ENCODE measurements at regions not wholly inside any gene's neighbourhood (a gene's known extent, or its start where the extent isn't known, plus 50 kb on each side); places are given as distances from the start of the nearest gene placed in this dataset.
"Not testable (repeated sequence)": the region's sequence is repeated elsewhere in the genome, so short reads cannot be mapped to it uniquely, and the experiment has no call there.

DNA sequence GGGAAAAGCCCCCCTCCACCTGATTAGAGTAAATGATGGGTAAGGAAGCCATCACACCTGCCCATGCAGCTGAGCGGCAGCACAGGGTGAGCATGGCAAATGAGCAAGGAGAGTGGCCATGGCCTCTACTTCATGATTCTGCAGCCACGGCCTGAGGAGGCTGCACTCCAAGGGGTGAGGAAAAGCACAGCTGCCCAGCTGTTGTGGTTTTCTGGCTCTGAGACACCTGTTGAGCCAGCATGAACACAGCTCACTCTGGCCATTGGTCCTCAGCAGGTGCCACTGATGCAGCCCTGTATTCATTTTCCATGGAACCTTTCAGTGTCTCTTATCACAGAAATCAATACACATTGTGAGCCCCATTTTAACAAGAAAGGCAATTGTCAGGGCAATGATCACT lies 707.2 kb downstream of the AACS start:
- DNase-seq (ENCODE audit: low read depth) = no peak

DNA sequence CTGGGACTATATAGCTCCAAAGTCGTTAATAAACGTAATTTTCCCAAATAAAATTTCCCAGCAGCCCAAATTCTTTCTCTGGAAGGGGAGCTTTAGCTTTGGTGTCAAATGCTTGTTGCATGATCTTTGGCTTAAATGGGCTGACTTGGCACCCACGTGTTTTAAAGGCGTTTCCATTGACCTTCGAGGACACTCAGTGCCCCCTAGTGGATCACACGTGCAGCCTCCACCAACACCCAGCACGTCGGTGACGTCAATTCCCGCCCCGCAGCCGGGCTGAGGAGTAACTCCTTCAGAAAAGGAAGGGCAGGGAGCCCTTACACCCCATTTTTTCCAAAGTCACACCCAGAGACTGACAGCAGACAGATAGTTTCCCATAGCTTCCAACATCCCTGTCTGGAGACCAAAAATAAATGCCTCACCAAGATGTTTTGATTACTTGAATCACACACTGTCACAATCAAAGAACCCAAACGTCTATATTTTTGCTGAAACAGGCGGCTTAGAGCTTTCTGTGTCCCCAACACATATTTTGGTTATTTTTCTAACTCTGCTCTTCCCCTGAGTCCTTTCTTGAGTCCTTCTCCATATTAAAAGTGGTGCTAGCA lies 707.9 kb downstream of the AACS start:
- peak; percentile 45 for DNase-seq (ENCODE audit: low read depth)

DNA sequence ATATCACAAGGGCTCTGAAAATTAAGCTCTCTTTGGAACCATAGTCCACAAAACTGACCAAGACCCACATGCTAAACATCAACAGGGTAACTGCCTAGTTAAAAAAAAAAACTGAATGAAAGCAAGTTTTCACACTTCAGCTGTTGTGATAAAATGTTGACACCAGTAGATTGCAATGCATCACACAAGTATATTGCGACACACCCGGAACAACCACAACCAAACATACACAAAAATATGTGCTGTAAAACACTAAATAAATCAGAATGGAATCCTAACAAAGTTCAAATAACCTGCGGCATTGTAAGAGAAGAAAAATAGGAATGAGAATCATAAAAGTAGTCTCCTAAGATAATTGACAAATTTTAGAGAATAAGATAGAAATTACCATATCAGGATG lies 710.3 kb downstream of the AACS start:
- DNase-seq (ENCODE audit: low read depth) = no peak

DNA sequence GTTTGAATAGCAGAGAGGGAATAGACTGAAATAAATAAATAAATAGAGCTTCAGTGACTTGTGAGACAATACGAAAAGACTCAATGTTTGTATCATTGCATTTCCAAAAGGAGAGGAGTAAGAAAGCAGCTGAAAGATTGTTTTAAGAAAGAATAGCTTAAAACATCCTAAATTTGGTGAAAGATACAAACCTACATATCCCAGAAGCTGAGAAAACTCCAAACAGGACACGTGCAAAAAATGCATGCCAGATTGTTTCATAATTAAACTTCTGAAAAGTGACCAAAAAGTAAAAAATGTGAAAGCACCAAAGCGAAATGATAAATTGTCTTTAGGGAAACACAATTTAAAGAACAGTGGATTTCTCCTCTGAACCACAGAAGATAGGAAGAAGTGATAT lies 711.0 kb downstream of the AACS start:
- DNase-seq (ENCODE audit: low read depth) = no peak

DNA sequence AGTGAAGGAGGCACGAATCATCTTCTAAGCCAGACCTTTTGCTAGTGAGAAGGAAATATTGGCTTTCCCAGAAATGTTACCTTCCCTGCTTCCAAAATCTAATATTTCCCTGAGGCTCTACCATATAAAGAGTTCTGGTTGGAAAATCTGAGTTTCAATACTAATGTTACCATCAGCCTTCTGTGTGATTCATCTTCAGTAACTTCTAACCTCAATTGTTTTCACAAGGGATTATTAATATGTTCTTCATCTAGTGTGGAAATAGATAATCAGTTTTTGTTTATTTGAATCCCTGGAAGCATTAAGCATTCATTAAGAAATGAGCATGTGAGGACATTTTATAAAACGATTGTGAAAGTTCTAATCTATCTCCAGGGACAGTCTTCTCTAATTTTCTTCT lies 720.9 kb downstream of the AACS start:
- DNase-seq (ENCODE audit: low read depth) = no peak

DNA sequence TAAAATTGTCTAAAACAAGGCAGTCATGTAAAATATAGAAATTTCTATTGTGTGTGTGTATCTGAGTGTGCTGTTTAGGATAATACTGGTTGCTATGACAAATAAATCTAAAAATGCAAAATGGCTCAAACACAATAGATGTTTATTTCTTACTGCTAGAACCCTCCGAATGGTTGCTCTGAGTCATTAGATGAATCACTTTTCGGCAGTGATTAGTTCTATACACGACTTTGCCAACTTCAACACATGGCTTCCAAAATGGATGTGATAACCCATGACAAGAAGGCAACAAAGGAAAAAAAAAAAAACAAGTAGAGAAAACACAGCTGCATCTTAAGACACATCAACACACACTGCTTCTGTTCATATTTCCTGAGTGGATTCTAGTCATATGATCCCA lies 729.2 kb downstream of the AACS start:
- peak; percentile 5 for DNase-seq (ENCODE audit: low read depth)

DNA sequence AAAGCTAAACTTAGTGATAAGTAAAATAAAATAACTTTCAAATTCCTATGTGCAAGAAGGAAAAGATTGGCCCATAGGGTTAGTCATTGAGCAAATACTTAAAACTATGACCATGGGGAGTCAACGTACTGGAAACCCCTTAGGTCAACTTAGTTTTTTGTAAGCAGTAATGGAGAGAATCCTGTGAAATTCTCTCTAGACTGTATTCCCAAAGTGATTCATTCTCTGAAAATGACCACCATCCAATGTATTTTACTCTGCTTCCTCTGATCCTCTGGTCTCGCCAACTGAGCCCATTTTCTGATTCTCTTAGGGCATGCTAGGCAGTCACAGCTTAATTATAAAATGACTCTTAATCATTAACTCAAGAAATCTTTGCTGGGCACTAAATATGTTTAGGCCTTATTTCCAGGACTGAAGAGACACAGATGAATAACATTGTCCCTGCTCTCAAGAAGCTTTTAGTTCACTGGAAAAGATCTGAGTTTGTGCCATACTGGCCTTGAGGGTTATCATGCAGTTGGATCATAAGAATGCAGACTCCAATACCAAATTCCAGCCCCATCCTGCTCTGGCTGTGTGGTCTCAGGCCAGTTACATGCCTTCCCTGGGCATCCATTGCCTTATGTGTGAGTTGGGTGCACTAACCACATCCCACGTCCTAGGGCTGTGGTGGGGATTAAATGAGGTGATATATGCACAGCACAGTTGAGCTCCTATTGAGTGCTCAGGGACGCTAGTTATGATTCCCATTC lies 732.4 kb downstream of the AACS start:
- no peak for DNase-seq (ENCODE audit: low read depth)

DNA sequence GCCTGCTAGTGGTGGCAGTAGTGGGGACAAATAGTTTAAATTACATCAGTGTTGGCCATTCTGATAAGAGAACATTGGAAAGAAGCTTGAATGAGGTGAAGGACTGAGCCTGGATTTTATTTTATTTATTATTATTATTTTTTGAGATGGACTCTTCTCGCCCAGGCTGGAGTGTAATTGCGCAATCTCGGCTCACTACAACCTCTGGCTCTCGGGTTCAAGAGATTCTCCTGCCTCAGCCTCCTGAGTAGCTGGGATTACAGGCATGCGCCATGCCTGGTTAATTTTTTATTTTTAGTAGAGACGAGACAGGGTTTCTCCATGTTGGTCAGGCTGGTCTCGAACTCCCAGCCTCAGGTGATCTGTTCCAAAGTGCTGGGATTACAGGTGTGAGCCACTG lies 739.4 kb downstream of the AACS start:
- DNase-seq (ENCODE audit: low read depth) = no peak

DNA sequence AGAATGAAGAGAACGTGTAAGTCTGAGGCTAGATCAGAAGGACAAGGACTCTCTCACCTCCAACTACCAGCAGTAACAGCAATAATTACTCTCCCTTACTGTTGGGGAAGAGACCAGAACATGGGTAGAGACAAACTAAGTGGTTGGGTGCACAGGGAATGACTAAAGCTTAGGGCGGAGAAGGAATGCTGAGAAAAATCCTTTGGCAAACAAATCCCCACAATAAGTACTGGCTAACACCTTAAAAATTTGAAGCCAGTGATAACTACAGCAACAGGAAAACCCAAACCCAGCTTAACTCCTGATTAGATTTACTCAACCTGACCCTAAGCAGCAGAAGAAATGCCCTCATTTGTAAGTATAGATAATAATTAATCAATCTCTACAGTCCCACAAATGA lies 759.0 kb downstream of the AACS start:
- no peak for DNase-seq (ENCODE audit: low read depth)

DNA sequence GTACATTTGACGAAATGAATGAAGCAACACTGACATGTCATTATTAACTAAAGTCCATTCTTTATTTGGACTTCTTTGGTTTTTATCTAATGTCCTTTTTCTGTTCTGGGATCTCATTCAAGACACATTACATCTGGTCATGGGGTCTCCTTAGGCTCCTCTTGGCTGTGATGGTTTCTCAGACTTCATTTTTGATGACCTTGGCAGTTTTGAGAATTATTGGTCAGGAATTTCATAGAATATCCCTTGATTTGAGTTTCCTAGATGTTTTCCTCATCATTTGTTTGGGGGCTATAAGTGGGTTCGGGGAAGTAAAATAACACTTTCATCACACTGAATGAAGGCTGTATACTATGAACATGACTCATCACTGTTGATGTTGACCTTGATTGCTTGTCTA lies 770.6 kb downstream of the AACS start:
- no peak for DNase-seq (ENCODE audit: low read depth)

DNA sequence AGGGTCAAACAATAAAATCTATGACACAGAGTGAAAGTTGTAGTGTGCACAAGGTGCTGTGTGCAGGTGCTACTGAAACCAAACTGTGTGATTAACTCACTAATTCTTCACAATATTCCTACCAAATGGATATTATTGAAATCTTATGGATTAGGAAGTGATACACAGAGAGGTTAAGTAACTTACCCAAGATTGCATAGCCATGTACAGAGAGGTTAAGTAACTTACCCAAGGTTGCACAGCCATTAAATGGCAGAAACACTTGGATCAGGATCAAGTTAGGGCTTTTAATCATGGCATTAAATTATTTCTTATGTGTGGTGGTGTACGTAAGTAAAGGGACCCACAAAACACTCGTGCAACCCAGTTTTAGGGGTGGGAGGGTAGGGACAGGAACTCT lies 771.4 kb downstream of the AACS start:
- DNase-seq (ENCODE audit: low read depth) = no peak

DNA sequence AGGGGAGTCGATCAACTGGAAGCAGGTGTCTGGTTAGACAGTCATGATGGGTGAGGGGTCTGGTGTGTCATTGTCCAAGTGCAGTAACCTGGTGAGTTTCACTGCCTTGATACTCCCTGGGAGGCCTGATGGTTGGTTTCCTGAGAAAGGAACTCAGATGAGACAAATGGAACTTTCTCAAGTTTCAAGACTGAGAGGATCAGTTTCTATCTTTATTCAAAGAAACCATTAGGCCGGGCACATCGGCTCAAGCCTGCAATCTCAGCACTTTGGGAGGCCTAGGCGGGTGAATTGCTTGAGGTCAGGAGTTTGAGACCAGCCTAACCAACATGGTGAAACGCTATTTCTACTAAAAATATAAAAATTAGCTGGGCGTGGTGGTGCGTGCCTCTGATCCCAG lies 776.1 kb downstream of the AACS start:
- DNase-seq (ENCODE audit: low read depth) = no peak

DNA sequence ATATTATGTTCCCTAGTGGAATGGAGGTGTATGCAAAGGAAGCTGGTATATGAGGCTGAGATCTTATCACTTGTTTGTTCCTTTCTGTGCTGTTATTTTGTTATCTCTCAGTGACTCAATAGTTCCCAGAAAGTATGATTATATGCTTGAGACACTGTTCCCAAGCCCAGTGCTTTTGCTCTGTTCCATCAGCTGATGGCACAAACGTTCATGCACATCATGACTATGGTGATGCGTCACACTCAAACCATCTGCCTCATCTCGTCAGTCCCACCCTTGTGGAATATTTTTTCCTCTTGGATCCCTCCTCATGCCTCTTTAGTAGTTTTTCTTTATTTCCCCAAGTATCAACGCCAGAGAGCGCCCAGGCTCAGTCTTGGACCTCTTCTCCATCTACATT lies 786.9 kb downstream of the AACS start:
- DNase-seq (ENCODE audit: low read depth) = no peak

DNA sequence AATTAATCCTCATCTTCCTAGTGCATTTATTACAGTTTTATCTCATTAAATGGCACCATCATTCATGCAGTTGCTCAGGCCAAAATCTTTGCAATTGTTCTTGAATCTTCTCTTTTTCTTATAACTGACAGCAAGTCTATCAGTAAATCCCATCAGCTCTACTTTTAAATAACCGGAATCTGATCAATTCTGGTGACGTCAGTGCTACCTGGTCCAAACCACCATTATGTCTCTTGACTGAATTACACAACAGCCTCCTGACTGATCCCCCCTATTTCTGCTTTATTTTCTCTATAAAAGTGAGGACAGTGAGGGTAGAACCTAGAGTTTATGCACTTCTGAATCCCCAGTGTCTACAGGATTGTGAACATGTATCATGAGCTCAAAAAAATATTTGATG lies 787.4 kb downstream of the AACS start:
- no peak for DNase-seq (ENCODE audit: low read depth)

DNA sequence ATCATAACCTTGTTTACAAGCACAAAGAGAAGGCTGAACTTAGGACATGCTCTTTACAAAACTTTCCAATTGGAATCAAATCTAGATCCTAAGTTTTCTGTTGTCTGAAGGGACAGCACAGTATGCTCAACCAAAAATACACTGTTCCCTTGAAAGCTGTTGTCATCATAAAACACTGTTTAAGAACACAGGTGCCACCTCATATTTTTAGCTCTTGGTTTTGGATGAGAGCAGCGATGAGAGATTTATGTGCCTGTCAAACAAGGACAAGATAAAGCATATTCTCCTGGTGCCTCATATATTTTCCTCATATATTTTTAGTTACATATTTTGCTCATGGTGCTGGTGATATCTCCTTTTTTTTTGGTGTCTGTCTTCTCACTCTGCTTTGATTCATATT lies 788.4 kb downstream of the AACS start:
- DNase-seq (ENCODE audit: low read depth) = no peak

DNA sequence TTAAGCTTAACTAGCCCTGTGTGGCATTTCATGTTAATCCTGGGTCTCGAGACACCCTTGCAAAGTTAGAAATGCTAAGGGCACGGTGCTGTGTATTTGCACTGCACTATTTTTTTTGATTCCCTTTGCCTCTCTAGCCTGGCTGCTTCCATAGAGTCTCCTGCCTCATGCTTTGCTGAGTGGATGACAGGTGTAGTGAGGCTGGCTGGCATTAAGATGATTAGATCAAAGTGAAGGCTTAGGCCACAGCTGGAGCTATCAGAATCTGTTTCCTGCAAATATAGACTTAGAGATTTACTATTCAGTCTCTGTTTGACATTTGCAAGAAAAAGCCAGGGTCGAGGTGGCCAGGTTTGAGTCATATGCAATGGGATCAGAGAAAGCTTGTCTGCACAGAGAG lies 791.1 kb downstream of the AACS start:
- DNase-seq (ENCODE audit: low read depth) = no peak

DNA sequence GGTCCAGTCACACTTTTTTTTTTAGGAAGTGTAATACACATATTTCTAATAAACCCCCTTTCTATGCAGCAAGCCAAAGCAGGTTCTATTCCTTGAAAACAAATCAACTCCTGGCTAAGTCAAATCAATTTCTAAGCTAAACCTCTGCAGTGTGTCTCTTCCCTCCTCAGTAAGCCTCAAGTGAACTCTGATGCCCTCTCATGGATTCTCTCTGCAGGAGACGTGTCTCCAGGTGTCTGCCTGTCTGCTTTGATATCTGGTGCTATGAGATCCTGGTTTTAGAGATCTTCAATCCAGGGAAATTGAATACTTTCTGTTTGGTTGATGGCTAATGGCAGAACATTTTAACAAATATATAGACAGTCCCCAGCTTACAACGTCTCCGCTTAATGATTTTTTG lies 791.7 kb downstream of the AACS start:
- no peak for DNase-seq (ENCODE audit: low read depth)

DNA sequence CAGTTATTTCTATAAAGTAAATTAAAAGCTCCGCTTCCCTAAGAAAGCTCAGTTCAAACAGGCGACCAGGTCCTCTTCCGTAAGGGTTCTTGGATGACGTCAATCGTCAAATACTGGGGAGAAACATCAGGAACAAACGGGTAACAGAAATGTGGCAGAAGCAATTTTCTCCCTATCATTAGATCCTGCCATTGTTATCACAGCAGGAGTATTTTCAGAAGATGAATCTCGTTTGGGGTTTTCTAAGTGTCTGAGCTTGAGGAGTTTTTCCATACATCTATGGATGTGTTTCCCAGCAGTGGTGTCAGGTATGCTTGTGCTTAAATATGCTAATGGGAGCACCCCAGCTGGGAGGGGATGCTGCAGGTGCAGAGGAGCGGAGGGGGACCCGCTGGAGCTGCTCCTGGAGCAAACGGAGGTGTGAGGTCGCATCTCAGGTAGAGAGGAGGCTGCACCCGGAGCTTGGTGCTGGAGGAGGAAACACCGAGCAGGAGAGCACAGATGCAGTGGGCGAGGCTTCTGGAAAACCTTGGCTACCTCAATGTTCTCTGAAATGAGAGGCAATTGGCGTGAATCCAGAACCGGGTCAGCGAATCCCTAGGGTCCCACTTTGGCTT lies 795.5 kb downstream of the AACS start:
- DNase-seq (ENCODE audit: low read depth) = no peak

DNA sequence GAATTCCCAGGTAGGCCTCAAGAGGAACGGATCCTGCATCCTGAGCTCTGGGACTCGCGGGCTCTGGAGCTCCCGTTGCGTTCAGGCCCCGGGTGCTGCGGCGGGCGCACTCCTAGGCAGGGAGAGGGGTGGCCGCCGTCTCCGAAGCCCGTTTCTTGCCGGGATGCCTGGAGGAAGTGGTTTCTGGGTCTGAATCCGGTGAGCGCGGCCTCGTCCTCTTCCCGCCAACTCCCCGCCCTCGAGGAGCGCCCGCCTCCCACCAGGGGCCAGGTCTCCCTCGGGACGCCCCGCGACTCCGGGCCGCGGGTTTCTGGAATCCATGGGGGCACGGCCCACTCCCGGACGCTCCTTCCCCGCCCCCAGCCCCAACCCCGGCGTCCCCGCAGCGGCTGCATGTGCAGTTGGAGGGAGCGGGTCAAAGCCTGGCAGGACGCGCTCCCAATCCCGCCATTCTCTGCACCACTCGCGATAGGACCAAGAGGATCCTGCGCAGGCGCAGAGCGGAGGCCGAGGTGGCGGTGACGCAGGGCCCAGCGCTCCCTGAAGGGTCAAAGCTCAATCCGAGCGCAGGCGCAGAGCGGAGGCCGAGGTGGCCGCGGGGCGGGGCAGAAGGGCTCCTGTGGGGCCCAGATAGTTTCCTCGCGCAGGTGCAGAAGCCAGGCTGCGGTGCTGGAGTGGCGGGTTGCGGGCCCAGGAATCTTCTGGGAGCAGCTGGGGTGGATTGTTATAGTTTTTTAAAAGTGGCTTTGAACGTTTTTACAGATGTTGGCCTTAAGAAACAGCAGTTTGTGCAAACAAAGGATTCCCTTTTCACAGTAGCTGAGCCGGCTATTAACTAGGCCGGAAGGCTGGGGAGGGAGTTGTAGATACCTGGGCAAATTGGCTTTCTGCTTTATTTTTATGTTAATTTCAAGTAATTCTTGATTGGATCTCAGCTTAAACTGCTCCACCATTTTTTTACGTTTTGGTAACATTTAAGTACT lies 796.4 kb downstream of the AACS start:
- peak; percentile 70 for DNase-seq (ENCODE audit: low read depth)

DNA sequence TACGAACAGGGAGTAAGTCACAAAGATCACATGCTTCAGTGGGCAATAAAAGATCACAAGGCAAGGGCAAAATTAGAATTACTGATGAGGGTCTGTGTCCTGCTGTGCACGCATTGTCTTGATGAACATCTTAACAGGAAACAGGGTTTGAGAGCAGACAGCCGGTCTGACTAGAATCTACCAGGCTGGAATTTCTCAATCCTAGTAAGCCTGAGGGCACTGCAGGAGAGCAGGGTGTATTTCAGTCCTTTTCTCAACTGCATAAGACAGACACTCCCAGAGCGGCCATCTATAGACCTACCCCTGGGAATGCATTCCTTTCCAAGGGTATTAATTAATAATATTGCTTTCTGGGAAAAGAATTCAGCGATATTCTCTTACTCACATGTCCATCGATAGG lies 800.0 kb downstream of the AACS start:
- DNase-seq (ENCODE audit: low read depth) = not testable (repeated sequence)

DNA sequence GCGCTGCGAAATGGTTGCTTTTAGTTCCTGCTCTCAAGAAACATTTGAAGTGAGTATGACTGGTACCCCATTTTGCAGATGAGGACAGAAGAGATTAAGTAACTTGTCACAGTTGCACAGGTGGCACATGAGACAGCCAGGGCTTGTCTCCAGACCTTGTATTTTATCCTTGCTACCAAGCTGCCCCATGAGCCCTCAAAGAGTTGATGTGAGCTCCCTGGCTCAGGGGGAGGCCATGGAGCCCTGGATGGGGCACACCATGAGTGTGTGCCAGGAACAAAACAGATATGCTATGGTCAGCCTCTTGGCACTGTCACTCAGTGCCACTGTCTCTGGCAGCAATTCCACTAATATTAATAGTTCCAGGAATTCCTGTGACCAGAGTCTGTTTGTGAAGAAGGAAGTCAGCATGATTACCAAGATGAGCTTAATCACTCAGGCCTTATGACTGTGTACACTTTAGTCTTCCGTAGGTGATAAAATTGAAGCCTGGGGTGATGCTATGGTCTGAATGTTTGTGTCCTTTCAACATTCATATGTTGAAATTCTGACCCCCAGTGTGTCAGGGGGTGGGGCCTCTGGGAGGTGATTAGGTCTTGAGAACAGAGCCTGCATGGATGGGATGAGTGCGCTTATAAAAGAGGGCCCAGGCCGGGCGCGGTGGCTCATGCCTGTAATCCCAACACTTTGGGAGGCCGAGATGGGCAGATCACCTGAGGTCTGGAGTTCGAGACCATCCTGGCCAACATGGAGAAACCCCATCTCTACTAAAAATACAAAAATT lies 806.8 kb downstream of the AACS start:
- no peak for DNase-seq (ENCODE audit: low read depth)

Measured in Daoy (cell line).